ENCODE measurements at regions not wholly inside any gene's neighbourhood (a gene's known extent, or its start where the extent isn't known, plus 50 kb on each side); places are given as distances from the start of the nearest gene placed in this dataset.

DNA sequence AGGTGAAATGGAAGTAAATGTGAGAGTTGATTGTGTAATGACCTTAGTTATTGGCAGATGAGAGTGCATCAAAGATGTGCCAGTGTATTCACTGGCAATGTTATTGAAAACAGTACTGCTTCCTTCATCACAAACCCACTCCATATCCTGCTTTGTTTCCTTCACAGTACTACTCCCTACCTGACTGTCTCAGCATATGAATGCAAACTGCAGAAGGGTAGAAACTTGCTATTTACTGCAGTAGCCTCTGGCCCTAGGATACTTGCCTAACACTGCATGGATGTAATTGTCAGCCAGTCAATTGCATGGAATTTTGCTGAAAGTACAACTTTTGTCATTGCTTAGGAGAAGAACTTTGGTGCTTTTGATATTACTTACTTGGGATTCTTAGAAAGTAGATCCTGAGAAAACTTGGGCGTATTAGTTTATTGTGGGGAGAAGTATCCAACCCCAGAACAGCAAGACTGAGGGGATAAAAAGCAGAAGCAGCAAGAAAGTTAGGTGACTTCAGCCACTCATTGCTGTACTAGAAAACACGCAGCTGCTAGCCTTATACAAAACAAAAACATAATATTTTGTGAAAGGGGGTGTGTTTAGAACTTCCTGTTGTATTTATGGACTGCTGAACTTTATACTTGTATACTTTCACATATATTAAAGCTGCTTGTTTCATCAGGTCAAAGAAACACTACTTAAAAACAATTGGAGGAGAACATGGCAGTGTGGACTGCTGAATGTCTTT, 219.0 kb downstream of the CCNG2 start:
- H3K9me3 ChIP-seq (ENCODE audit: low read length): no peaks in the 10 kb centered on the region
- no peaks in the 10 kb centered on the region for H3K36me3 ChIP-seq (replicated peaks in 1 of 2; ENCODE audit: control insufficient read depth in 1 of 2, insufficient read depth in 2 of 2, low read length in 2 of 2)
- CTCF ChIA-PET (ENCODE audit: low intra/inter-chr PET ratio, low total read pairs): no interaction called here
- ATAC-seq (no peak), DNase-seq (ENCODE audit: low spot score) (no peak), FAIRE-seq (no peak)
- no peak overlapping the region for H2AFZ ChIP-seq (ENCODE audit: low read length)
- H3K79me2 ChIP-seq (ENCODE audit: insufficient read depth, low read length): no peaks in the 10 kb centered on the region
- no peak overlapping the region for H3K9ac ChIP-seq (ENCODE audit: insufficient read depth, low read depth, low read length)
- WGBS (ENCODE audit: low lambda C conversion rate): 13% methylated on average over 2 of the region's 2 CpGs
- H3K4me3 ChIP-seq (replicated peaks in 1 of 3; ENCODE audit: insufficient read depth in 1 of 3, low read depth in 2 of 3, low read length in 3 of 3): no peak overlapping the region
- POLR2A ChIA-PET: no interaction called here
- no peaks in the 10 kb centered on the region for H4K20me1 ChIP-seq (ENCODE audit: insufficient read depth, low read length)
- BruUV-seq (replicated peaks): no TSS peak
- intact Hi-C loops (cut with micrococcal nuclease; ENCODE audit: unreplicated experiment) (no loop called here), in situ Hi-C loops (cut with HindIII; ENCODE audit: extremely low pct_ligation_motif_present, low pct_unique_long_range_greater_than_20kb) (no loop called here)
- H3K4me2 ChIP-seq (ENCODE audit: low read depth, low read length): no peak overlapping the region
- H3K4me1 ChIP-seq (ENCODE audit: insufficient read depth, low read length): no peaks in the 10 kb centered on the region
- no peak overlapping the region for H3K27ac ChIP-seq (ENCODE audit: extremely low read length, insufficient read depth, low read length)
- 0 out of 5 replicates have a peak, but pooled peaks cover 0 to 6% of the 10 kb centered on the region in 2 experiments for H3K27me3 ChIP-seq (ENCODE audit: control insufficient read depth in 1 of 2, insufficient read depth in 2 of 2, low read length in 2 of 2)
- TF ChIP-seq, protein P1, sequence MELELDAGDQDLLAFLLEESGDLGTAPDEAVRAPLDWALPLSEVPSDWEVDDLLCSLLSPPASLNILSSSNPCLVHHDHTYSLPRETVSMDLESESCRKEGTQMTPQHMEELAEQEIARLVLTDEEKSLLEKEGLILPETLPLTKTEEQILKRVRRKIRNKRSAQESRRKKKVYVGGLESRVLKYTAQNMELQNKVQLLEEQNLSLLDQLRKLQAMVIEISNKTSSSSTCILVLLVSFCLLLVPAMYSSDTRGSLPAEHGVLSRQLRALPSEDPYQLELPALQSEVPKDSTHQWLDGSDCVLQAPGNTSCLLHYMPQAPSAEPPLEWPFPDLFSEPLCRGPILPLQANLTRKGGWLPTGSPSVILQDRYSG (CRISPR knock-in tag; IDR thresholded peaks at IDR 0.05): no peak
- TF ChIP-seq RBM22 (optimal IDR thresholded peaks at IDR 0.05; ENCODE audit: low read length) (no peak), TSC22D2 (CRISPR knock-in tag; IDR thresholded peaks at IDR 0.05; ENCODE audit: borderline replicate concordance) (no peak), ZNF816 (CRISPR knock-in tag; IDR thresholded peaks at IDR 0.05; ENCODE audit: borderline replicate concordance) (no peak), ARID2 (CRISPR knock-in tag; IDR thresholded peaks at IDR 0.05; ENCODE audit: borderline replicate concordance) (no peak), RAD21 (CRISPR knock-in tag; IDR thresholded peaks at IDR 0.05) (no peak), ZNF747 (CRISPR knock-in tag; IDR thresholded peaks at IDR 0.05; ENCODE audit: borderline replicate concordance) (no peak), MEIS2 (CRISPR knock-in tag; IDR thresholded peaks at IDR 0.05) (no peak), ZNF234 (CRISPR knock-in tag; conservative IDR thresholded peaks at IDR 0.05) (no peak), JUN (CRISPR knock-in tag; IDR thresholded peaks at IDR 0.05) (no peak), ZNF562 (CRISPR knock-in tag; IDR thresholded peaks at IDR 0.05; ENCODE audit: borderline replicate concordance) (no peak), HNF4A (CRISPR knock-in tag; IDR thresholded peaks at IDR 0.05) (no peak)
- TF ChIP-seq, protein P2, sequence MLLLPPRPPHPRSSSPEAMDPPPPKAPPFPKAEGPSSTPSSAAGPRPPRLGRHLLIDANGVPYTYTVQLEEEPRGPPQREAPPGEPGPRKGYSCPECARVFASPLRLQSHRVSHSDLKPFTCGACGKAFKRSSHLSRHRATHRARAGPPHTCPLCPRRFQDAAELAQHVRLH (CRISPR knock-in tag; IDR thresholded peaks at IDR 0.05; ENCODE audit: borderline replicate concordance, low read depth): no peak
- TF ChIP-seq, protein P3, sequence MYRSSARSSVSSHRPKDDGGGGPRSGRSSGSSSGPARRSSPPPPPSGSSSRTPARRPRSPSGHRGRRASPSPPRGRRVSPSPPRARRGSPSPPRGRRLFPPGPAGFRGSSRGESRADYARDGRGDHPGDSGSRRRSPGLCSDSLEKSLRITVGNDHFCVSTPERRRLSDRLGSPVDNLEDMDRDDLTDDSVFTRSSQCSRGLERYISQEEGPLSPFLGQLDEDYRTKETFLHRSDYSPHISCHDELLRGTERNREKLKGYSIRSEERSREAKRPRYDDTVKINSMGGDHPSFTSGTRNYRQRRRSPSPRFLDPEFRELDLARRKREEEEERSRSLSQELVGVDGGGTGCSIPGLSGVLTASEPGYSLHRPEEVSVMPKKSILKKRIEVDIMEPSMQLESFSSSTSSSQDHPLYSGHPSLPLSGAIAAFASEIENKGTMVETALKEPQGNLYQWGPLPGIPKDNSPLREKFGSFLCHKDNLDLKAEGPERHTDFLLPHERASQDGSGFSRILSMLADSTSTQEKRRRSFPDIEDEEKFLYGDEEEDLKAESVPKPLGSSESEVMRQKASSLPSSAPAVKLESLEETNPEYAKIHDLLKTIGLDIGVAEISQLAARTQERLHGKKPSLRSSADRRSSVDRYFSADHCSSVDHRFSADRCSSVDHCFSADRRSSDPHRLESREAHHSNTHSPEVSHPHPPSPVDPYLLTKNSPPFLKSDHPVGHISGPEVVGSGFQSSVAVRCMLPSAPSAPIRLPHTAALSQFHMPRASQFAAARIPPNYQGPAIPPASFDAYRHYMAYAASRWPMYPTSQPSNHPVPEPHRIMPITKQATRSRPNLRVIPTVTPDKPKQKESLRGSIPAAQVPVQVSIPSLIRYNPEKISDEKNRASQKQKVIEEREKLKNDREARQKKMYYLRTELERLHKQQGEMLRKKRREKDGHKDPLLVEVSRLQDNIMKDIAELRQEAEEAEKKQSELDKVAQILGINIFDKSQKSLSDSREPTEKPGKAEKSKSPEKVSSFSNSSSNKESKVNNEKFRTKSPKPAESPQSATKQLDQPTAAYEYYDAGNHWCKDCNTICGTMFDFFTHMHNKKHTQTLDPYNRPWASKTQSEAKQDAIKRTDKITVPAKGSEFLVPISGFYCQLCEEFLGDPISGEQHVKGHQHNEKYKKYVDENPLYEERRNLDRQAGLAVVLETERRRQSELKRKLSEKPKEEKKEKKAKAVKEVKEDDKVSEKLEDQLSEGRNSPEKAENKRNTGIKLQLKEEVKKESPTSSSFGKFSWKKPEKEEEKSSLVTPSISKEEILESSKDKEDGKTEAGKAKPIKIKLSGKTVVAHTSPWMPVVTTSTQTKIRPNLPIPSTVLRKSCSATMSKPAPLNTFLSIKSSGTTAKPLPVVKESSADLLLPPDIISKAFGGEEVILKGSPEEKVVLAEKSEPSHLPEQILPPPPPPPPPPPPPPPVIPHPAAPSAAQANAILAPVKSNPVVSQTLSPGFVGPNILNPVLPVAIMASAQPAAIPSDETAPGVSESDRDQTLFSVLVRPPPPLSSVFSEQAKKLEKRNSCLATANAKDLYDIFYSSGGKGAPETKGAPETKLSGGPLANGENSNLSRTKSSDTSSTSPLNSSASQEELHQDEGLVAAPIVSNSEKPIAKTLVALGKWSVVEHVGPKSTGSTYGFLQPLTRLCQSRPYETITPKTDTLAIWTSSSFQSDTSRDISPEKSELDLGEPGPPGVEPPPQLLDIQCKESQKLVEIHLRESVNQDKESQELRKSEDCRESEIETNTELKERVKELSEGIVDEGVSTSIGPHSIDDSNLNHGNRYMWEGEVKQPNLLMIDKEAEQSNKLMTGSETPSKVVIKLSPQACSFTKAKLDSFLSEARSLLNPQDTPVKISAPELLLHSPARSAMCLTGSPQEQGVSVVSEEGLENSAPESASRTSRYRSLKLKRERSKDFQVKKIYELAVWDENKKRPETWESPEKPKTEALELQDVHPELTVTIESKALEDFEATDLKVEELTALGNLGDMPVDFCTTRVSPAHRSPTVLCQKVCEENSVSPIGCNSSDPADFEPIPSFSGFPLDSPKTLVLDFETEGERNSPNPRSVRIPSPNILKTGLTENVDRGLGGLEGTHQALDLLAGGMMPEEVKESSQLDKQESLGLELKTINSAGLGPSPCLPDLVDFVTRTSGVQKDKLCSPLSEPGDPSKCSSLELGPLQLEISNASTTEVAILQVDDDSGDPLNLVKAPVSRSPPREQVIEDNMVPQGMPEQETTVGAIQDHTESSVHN (CRISPR knock-in tag; IDR thresholded peaks at IDR 0.05): no peak

Data from HepG2 (cell line).